Kidney (tissue), 13 donors: ENCODE measurements at regions not wholly inside any gene's neighbourhood (a gene's known extent, or its start where the extent isn't known, plus 50 kb on each side); places are given as distances from the start of the nearest gene placed in this dataset.
A peak's percentile ranks its signal among the peaks of the same experiment; 100 is the strongest.

Experiments used
- DNase-seq, 5 donors: peaks; one replicate each; pipeline ENCODE4 v3.0.0-alpha.2; 2013 to 2020
- FAIRE-seq: peaks from 2 replicates; lab custom pipeline; 2012; peaks lifted over from hg19 to GRCh38; lab: Jason Lieb, UNC
- H3K27ac ChIP-seq, 2 donors: one replicate each; pipeline ENCODE4 v1.7.0; 2013; ENCODE audit warnings: low read depth in 2 of 2, low read length in 2 of 2, inconsistent platforms in 1 of 2
- H3K27me3 ChIP-seq: one replicate; pipeline ENCODE4 v1.7.1; 2013; ENCODE audit warnings: low read length, inconsistent platforms; ENCODE audit not compliant: control insufficient read depth, insufficient read depth
- H3K36me3 ChIP-seq, 3 donors: one replicate each; pipeline versions ENCODE4 v1.7.0 to v1.7.1; 2013; ENCODE audit warnings: low read length in 3 of 3, control low read depth in 1 of 3, inconsistent platforms in 1 of 3; ENCODE audit not compliant: insufficient read depth in 3 of 3, control insufficient read depth in 2 of 3
- H3K4me1 ChIP-seq, 3 donors: one replicate each; pipeline versions ENCODE4 v1.7.0 to v1.7.1; 2013; ENCODE audit warnings: low read length in 3 of 3, inconsistent platforms in 1 of 3, low read depth in 1 of 3; ENCODE audit not compliant: control insufficient read depth in 2 of 3, insufficient read depth in 2 of 3
- H3K4me3 ChIP-seq, 3 donors: one replicate each; pipeline versions ENCODE4 v1.7.0 to v1.8.1; 2013; ENCODE audit warnings: low read length in 3 of 3, control low read depth in 1 of 3, inconsistent platforms in 1 of 3
- H3K9ac ChIP-seq, 3 donors: one replicate each; pipeline versions ENCODE4 v1.7.0 to v1.7.1; 2013; ENCODE audit warnings: low read length in 3 of 3, control low read depth in 1 of 3, inconsistent platforms in 1 of 3
- H3K9me3 ChIP-seq, 3 donors: one replicate each; pipeline versions ENCODE4 v1.7.0 to v1.7.1; 2013; ENCODE audit warnings: low read length in 3 of 3, control low read depth in 1 of 3, inconsistent platforms in 1 of 3; ENCODE audit not compliant: control insufficient read depth in 2 of 3, insufficient read depth in 1 of 3
- intact Hi-C: fragments of 100-400 bp; cut with DNase I; formaldehyde crosslinking; loops from one replicate; pipeline ENCODE4 v1.11.1; 2022
- TF ChIP-seq, protein P1 (sequence below): IDR thresholded peaks from 3 replicates; pipeline ENCODE4 v1.5.1; 2012; ENCODE audit warnings: mild to moderate bottlenecking, moderate library complexity, borderline replicate concordance; ENCODE audit not compliant: insufficient read depth; ENCODE audit errors: extremely low read depth
- donor health status: control.
- donor health status: control.
- donor health status: control.
- donor health status: control.
- donor health status: control.
- donor health status: DM: yes; HTN: yes; CAD: no.
- donor health status: Normal renal cell carcinoma (clear cell type).

DNA sequence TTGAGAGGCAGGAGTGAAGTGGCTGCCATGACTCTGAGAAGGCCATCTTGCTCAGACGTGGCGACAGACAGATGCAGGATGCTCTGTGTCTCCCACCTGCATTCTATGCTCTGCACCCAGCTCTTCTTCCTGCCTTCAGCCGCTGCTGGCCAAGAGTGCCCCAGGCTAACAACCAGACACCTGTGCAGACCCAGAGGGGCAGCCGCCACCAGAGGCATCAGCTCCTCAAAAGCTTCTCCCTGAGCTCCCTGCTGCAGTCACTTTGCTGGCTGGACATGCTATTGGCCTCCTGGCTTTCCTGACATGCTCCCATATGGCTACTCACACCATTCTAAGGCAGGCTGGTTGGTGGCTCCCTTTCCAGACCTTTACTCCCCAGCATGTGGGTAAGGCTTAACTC, 70.6 kb upstream of the GRB10 start:
- DNase-seq (no peak), FAIRE-seq (no peak)
- H3K4me1 ChIP-seq: peaks cover 0 to 3% (median 0%) of the 10 kb centered on the region in 3 donors
- no peak overlapping the region for H3K9ac ChIP-seq
- H3K27me3 ChIP-seq: no peaks in the 10 kb centered on the region
- no peaks in the 10 kb centered on the region for H3K9me3 ChIP-seq
- TF ChIP-seq, protein P1, sequence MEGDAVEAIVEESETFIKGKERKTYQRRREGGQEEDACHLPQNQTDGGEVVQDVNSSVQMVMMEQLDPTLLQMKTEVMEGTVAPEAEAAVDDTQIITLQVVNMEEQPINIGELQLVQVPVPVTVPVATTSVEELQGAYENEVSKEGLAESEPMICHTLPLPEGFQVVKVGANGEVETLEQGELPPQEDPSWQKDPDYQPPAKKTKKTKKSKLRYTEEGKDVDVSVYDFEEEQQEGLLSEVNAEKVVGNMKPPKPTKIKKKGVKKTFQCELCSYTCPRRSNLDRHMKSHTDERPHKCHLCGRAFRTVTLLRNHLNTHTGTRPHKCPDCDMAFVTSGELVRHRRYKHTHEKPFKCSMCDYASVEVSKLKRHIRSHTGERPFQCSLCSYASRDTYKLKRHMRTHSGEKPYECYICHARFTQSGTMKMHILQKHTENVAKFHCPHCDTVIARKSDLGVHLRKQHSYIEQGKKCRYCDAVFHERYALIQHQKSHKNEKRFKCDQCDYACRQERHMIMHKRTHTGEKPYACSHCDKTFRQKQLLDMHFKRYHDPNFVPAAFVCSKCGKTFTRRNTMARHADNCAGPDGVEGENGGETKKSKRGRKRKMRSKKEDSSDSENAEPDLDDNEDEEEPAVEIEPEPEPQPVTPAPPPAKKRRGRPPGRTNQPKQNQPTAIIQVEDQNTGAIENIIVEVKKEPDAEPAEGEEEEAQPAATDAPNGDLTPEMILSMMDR: no peak
- H3K4me3 ChIP-seq: no peak overlapping the region
- H3K27ac ChIP-seq: no peak overlapping the region
- no peaks in the 10 kb centered on the region for H3K36me3 ChIP-seq
- intact Hi-C loops: no loop called here

DNA sequence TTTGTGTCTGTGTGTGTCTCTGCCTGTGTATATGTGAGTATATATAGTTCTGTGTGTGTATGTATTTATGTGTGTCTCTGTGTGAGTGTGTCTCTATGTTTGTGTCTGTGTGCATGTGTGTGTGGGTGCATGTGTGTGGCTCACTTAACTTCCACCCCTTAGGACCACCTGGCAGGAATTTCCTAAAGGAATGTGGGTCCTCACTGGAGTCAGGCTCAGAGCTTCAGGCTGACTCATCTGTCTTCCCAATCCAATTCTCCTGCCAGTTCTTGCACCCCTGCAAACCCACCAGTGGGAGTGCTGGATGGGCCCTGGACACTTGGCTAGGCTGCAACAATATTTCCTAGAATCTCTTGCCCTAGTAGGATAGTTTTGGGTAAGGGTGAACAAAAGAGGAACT, 70.2 kb upstream of the GRB10 start:
- Histone ChIP-seq H3K4me3 (no peak overlapping the region), H3K27ac (no peak overlapping the region), H3K9me3 (no peaks in the 10 kb centered on the region), H3K27me3 (no peaks in the 10 kb centered on the region), H3K4me1 (peaks cover 0 to 3% (median 0%) of the 10 kb centered on the region in 3 donors), H3K9ac (no peak overlapping the region), H3K36me3 (no peaks in the 10 kb centered on the region)
- TF ChIP-seq, protein P1: no peak
- FAIRE-seq (no peak), DNase-seq (no peak)
- intact Hi-C loops: no loop called here

DNA sequence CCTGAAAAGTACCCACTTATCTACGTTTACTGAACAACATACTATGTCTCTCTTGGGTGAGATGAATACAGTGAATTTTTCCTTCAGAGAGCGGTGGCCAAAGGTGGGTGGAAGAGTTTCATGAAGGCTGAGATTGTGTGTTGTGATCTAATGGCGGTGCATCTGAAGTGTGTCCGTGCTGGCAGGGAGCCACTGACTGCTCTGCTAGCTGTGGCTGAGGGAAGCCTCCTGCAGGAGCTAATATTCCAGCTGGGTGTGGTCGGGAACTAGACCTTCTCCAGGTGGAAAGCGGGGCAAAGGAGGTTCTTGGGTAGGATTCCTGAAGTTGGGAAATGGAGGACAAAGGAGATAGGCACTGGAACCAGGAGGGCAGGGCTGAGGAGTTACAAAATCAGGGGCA, 69.2 kb upstream of the GRB10 start:
- peak in 1 of 5 donors; percentile 11 for DNase-seq
- no peak overlapping the region for H3K4me3 ChIP-seq
- TF ChIP-seq, protein P1: no peak

DNA sequence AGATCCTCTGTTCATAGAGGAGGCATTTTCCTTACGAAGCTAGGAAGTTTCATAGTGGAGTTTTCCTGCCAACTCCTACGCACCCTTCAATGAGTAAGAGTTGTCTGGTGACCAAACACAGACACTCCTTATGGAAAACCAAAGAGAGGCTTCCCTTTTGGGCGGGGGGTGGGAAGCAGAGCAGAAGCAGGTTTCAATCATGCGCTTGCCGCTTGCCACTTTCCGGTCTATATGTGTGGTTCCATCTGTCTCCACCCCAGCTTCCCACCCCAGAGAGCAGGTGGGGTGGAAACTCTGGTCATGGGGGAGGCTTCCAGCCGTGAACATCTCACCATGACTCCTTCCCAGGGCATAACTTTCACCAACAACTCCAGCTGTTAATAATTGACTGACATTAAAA, 68.8 kb upstream of the GRB10 start:
- no peak overlapping the region for H3K4me3 ChIP-seq
- no peaks in the 10 kb centered on the region for H3K9me3 ChIP-seq
- TF ChIP-seq, protein P1: no peak
- DNase-seq: no peak
- no peak overlapping the region for H3K27ac ChIP-seq
- H3K36me3 ChIP-seq: no peaks in the 10 kb centered on the region
- FAIRE-seq: no peak
- no peaks in the 10 kb centered on the region for H3K27me3 ChIP-seq
- H3K9ac ChIP-seq: no peak overlapping the region
- peaks cover 0 to 3% (median 0%) of the 10 kb centered on the region in 3 donors for H3K4me1 ChIP-seq
- intact Hi-C loops: no loop called here

More for the DNA sequence above, 69.2 kb upstream of the GRB10 start:
- Histone ChIP-seq H3K36me3 (no peaks in the 10 kb centered on the region), H3K9me3 (no peaks in the 10 kb centered on the region), H3K9ac (no peak overlapping the region), H3K27me3 (no peaks in the 10 kb centered on the region), H3K27ac (no peak overlapping the region), H3K4me1 (peaks cover 0 to 3% (median 0%) of the 10 kb centered on the region in 3 donors)
- no peak for FAIRE-seq
- intact Hi-C loops: no loop called here
